ENCODE measurements at regions not wholly inside any gene's neighbourhood (a gene's known extent, or its start where the extent isn't known, plus 50 kb on each side); places are given as distances from the start of the nearest gene placed in this dataset.

GRCh38 chr3:182243625-182244024 is 531.9 kb downstream of the SOX2 start:
- TF ChIP-seq REST (IDR thresholded peaks at IDR 0.05; ENCODE audit: insufficient read depth in 1 of 2, low read depth in 2 of 2, low read length in 1 of 2) (no peak), POLR2AphosphoS5 (IDR thresholded peaks at IDR 0.05; ENCODE audit: low read depth, low read length) (no peak), SIN3A (IDR thresholded peaks at IDR 0.05; ENCODE audit: borderline replicate concordance, insufficient read depth, low read depth, low read length) (no peak), TCF7L2 (IDR thresholded peaks at IDR 0.05; ENCODE audit: low read depth, low read length) (no peak), CTCF (IDR thresholded peaks at IDR 0.05) (no peak)
- Histone ChIP-seq H3K27ac (ENCODE audit: low read length) (no peak overlapping the region), H3K4me1 (ENCODE audit: control insufficient read depth, insufficient read depth, low read length) (no peaks in the 10 kb centered on the region), H3K27me3 (ENCODE audit: control insufficient read depth, insufficient read depth, low read length) (no peaks in the 10 kb centered on the region), H3K36me3 (ENCODE audit: control insufficient read depth, insufficient read depth, low read length) (no peaks in the 10 kb centered on the region), H3K4me3 (ENCODE audit: low read depth in 2 of 2, low read length in 2 of 2) (no peak overlapping the region), H3K9me3 (ENCODE audit: control insufficient read depth, insufficient read depth, low read depth, low read length) (no peaks in the 10 kb centered on the region)
- DNase-seq (ENCODE audit: low read depth, low spot score), result no peak
- ChIA-PET CTCF (no interaction called here), POLR2A (no interaction called here)
- no peak for ATAC-seq
- BruUV-seq (replicated peaks), result no TSS peak
- intact Hi-C loops (cut with micrococcal nuclease; ENCODE audit: unreplicated experiment), result no loop called here
- in situ Hi-C loops (cut with HindIII; ENCODE audit: low pct_unique_long_range_greater_than_20kb, low sequenced_read_pairs), result no loop called here

GRCh38 chr3:182244222-182244971 is 532.7 kb downstream of the SOX2 start:
- Histone ChIP-seq H3K27ac (ENCODE audit: low read length) (no peak overlapping the region), H3K27me3 (ENCODE audit: control insufficient read depth, insufficient read depth, low read length) (no peaks in the 10 kb centered on the region), H3K36me3 (ENCODE audit: control insufficient read depth, insufficient read depth, low read length) (no peaks in the 10 kb centered on the region), H3K4me1 (ENCODE audit: control insufficient read depth, insufficient read depth, low read length) (no peaks in the 10 kb centered on the region), H3K9me3 (ENCODE audit: control insufficient read depth, insufficient read depth, low read depth, low read length) (no peaks in the 10 kb centered on the region), H3K4me3 (ENCODE audit: low read depth in 2 of 2, low read length in 2 of 2) (no peak overlapping the region)
- DNase-seq (ENCODE audit: low read depth, low spot score) (no peak), ATAC-seq (no peak)
- TF ChIP-seq CTCF (IDR thresholded peaks at IDR 0.05), result no peak
- no peak for TF ChIP-seq SIN3A (IDR thresholded peaks at IDR 0.05; ENCODE audit: borderline replicate concordance, insufficient read depth, low read depth, low read length)
- no peak for TF ChIP-seq REST (IDR thresholded peaks at IDR 0.05; ENCODE audit: insufficient read depth in 1 of 2, low read depth in 2 of 2, low read length in 1 of 2)
- TF ChIP-seq TCF7L2 (IDR thresholded peaks at IDR 0.05; ENCODE audit: low read depth, low read length), result no peak
- no peak for TF ChIP-seq POLR2AphosphoS5 (IDR thresholded peaks at IDR 0.05; ENCODE audit: low read depth, low read length)
- no TSS peak for BruUV-seq (replicated peaks)
- in situ Hi-C loops (cut with HindIII; ENCODE audit: low pct_unique_long_range_greater_than_20kb, low sequenced_read_pairs), result no loop called here
- intact Hi-C loops (cut with micrococcal nuclease; ENCODE audit: unreplicated experiment), result no loop called here
- ChIA-PET POLR2A (no interaction called here), CTCF (no interaction called here)

Data from Panc1 (cell line).